ENCODE measurements at regions not wholly inside any gene's neighbourhood (a gene's known extent, or its start where the extent isn't known, plus 50 kb on each side); places are given as distances from the start of the nearest gene placed in this dataset.

DNA sequence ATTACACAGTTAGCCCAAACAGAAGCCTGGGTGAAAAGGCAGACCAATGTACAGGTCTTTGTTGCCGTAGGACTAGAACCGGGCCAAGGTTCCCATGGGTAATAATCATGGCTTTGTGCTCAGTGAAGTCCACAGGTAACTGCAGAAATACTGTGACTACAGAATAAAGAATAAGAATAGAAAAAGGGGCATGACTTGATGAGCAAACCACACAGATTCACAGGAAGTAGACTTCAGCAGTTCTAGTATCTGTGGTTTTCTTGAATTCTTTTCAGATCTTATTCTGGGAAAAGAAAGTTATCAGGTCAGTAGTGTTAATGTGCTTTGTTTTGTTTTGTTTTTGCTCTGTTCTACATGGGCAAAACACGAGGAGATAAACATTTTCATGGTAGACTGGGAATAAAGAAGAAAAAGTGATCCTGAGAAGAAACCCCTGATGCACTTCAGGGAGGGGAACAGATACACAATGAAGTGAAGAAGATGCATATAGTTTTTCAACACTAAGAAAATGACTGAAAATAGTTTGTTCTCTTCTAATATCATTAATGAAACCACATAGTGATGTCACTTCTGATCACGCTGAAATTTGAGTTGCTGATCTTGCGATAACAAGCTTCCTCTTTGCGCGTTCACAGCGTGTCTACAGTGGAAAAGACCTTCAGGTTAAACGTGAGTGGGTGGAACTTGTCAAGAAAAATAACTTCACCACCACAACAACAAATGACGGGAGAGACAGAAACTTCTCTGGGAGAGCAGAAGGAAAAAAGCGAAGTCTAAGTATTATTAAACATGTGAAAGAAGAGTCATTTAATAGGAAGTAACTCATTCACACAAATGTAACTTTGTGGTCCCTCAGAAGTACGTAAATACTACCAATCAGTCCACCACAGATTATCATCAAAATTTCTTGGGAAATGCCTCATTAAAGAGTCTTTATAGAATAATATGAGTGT lies 315.8 kb upstream of the SATB1 start:
- no peaks in the 10 kb centered on the region for H3K36me3 Mint-ChIP-seq (ENCODE audit: low read depth)
- CTCF ChIA-PET: interaction anchor here (0.6 to 1.1 kb wide), 4 partner anchors 17 to 352 kb away, joined by 3 to 4 read pairs (median 4); no protein-coding TSS in a partner anchor
- TF ChIP-seq, protein P1, sequence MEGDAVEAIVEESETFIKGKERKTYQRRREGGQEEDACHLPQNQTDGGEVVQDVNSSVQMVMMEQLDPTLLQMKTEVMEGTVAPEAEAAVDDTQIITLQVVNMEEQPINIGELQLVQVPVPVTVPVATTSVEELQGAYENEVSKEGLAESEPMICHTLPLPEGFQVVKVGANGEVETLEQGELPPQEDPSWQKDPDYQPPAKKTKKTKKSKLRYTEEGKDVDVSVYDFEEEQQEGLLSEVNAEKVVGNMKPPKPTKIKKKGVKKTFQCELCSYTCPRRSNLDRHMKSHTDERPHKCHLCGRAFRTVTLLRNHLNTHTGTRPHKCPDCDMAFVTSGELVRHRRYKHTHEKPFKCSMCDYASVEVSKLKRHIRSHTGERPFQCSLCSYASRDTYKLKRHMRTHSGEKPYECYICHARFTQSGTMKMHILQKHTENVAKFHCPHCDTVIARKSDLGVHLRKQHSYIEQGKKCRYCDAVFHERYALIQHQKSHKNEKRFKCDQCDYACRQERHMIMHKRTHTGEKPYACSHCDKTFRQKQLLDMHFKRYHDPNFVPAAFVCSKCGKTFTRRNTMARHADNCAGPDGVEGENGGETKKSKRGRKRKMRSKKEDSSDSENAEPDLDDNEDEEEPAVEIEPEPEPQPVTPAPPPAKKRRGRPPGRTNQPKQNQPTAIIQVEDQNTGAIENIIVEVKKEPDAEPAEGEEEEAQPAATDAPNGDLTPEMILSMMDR (IDR thresholded peaks at IDR 0.05): no peak
- DNase-seq (peak; percentile 15 to 92 (median 42)), ATAC-seq (ENCODE audit: poor library complexity) (peak; percentile 76)
- Histone ChIP-seq H3K9me3 (ENCODE audit: control insufficient read depth in 1 of 2, insufficient read depth in 1 of 2, low read length in 2 of 2) (no peaks in the 10 kb centered on the region), H3K27ac (ENCODE audit: low read depth in 1 of 2, low read length in 2 of 2) (peak overlapping the region; percentile 46 to 87), H3K27me3 (ENCODE audit: control insufficient read depth in 1 of 2, insufficient read depth in 2 of 2, low read length in 2 of 2) (no peaks in the 10 kb centered on the region), H3K36me3 (ENCODE audit: insufficient read depth, low read length) (no peaks in the 10 kb centered on the region), H3K4me3 (ENCODE audit: low read length) (peak overlapping the region; percentile 28), H3K4me1 (ENCODE audit: insufficient read depth, low read length) (peaks cover 38% of the 10 kb centered on the region)
- intact Hi-C loops (cut with DNase I, micrococcal nuclease): loop anchor here in 1 of 2 experiments (1.0 to 5.0 kb wide), 3 partner anchors 16 to 296 kb away; no protein-coding TSS in a partner anchor
- H3K27ac Mint-ChIP-seq: peak overlapping the region; percentile 90
- peak overlapping the region; percentile 76 for H3K4me3 Mint-ChIP-seq
- POLR2A ChIA-PET: interaction anchor here (0.7 to 7.9 kb wide), 12 partner anchors 15 to 354 kb away, joined by 3 to 71 read pairs (median 4); no protein-coding TSS in a partner anchor
- peaks cover 87% of the 10 kb centered on the region for H3K4me1 Mint-ChIP-seq (ENCODE audit: low read depth)
- H3K9me3 Mint-ChIP-seq: no peaks in the 10 kb centered on the region
- no peaks in the 10 kb centered on the region for H3K27me3 Mint-ChIP-seq

DNA sequence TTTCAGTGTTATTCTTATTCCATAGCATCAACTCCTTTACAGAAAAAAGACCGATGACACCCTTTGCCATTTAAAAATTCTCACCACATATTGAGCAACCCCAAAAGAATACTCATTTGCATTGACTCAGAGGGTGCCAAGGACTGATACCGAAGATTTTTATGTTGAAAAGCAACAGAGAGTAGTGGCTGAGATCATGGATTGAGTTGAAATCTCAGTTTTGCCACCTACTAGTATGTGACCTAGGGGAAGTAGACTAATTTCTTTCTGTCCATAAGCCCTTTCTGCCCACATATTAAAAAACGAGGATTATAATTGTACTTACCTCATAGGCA lies 313.9 kb upstream of the SATB1 start:
- Histone ChIP-seq H3K36me3 (ENCODE audit: insufficient read depth, low read length) (no peaks in the 10 kb centered on the region), H3K27ac (ENCODE audit: low read depth in 1 of 2, low read length in 2 of 2) (peak overlapping the region in 1 of 2 donors; percentile 7), H3K27me3 (ENCODE audit: control insufficient read depth in 1 of 2, insufficient read depth in 2 of 2, low read length in 2 of 2) (no peaks in the 10 kb centered on the region), H3K9me3 (ENCODE audit: control insufficient read depth in 1 of 2, insufficient read depth in 1 of 2, low read length in 2 of 2) (no peaks in the 10 kb centered on the region), H3K4me3 (ENCODE audit: low read length) (no peak overlapping the region), H3K4me1 (ENCODE audit: insufficient read depth, low read length) (peaks cover 27% of the 10 kb centered on the region)
- ChIA-PET CTCF (interaction anchor here (0.5 to 2.5 kb wide), 3 partner anchors 19 to 363 kb away, joined by 3 to 8 read pairs (median 4); no protein-coding TSS in a partner anchor), POLR2A (interaction anchor here (0.9 to 7.9 kb wide), 5 partner anchors 9 to 295 kb away, joined by 3 to 71 read pairs (median 4); no protein-coding TSS in a partner anchor)
- Mint-ChIP-seq H3K27me3 (no peaks in the 10 kb centered on the region), H3K27ac (peak overlapping the region; percentile 90), H3K4me3 (peak overlapping the region; percentile 28), H3K4me1 (ENCODE audit: low read depth) (peaks cover 83% of the 10 kb centered on the region), H3K9me3 (peaks cover 2% of the 10 kb centered on the region), H3K36me3 (ENCODE audit: low read depth) (no peaks in the 10 kb centered on the region)
- DNase-seq (peak in 2 of 14 experiments; percentile 33 to 41), ATAC-seq (ENCODE audit: poor library complexity) (no peak)
- TF ChIP-seq, protein P1 (IDR thresholded peaks at IDR 0.05): no peak
- intact Hi-C loops (cut with DNase I, micrococcal nuclease): no loop called here

DNA sequence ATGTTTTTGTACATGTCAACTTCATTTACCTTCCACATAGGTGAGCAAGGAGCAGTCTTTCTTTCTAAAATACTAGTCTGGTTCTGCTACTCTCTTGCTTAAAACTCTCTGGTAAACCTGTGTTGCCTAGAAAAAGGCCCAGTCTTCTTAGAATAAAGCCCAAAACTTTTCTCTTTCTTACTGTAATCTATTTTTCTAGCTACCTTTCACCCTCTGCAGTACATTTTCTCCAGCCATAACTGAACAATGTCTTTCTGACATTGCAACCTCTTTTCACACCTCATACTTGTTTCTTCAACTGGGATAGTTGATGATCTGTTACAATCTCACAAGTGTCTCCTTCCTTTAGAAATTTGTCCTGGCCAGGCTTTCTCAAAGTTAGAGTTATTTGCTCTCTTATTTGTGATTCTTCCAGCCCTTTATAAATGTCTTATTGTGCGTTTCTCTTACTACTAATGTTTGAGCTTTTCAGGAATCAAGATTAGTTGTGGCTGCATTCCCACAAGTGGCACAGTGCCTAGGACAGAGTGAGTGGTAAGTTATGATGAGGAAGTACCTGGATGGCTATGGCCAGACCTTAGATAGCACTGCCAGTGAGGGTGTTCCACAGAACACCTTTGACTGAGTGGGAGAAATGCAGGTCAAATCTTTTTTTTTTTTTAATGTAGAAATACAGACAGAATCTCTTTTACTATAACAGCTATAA lies 313.4 kb upstream of the SATB1 start:
- peaks cover 2% of the 10 kb centered on the region for H3K9me3 Mint-ChIP-seq
- Histone ChIP-seq H3K9me3 (ENCODE audit: control insufficient read depth in 1 of 2, insufficient read depth in 1 of 2, low read length in 2 of 2) (no peaks in the 10 kb centered on the region), H3K4me1 (ENCODE audit: insufficient read depth, low read length) (peaks cover 22% of the 10 kb centered on the region), H3K4me3 (ENCODE audit: low read length) (no peak overlapping the region), H3K27ac (ENCODE audit: low read depth in 1 of 2, low read length in 2 of 2) (peak overlapping the region in 1 of 2 donors; percentile 7), H3K27me3 (ENCODE audit: control insufficient read depth in 1 of 2, insufficient read depth in 2 of 2, low read length in 2 of 2) (no peaks in the 10 kb centered on the region), H3K36me3 (ENCODE audit: insufficient read depth, low read length) (no peaks in the 10 kb centered on the region)
- ChIA-PET CTCF (interaction anchor here (0.7 to 2.5 kb wide), 3 partner anchors 20 to 293 kb away, joined by 3 to 8 read pairs (median 4); no protein-coding TSS in a partner anchor), POLR2A (interaction anchor here (0.6 to 7.9 kb wide), 7 partner anchors 10 to 294 kb away, joined by 3 to 71 read pairs (median 4); no protein-coding TSS in a partner anchor)
- ATAC-seq (ENCODE audit: poor library complexity) (no peak), DNase-seq (no peak)
- H3K27me3 Mint-ChIP-seq: no peaks in the 10 kb centered on the region
- H3K4me1 Mint-ChIP-seq (ENCODE audit: low read depth): peaks cover 78% of the 10 kb centered on the region
- H3K4me3 Mint-ChIP-seq: peak overlapping the region; percentile 28
- intact Hi-C loops (cut with DNase I, micrococcal nuclease): no loop called here
- H3K27ac Mint-ChIP-seq: peak overlapping the region; percentile 90
- no peaks in the 10 kb centered on the region for H3K36me3 Mint-ChIP-seq (ENCODE audit: low read depth)
- TF ChIP-seq, protein P1 (IDR thresholded peaks at IDR 0.05): no peak

Data from CD4-positive, alpha-beta T cell (primary cell).